ENCODE measurements at regions not wholly inside any gene's neighbourhood (a gene's known extent, or its start where the extent isn't known, plus 50 kb on each side); places are given as distances from the start of the nearest gene placed in this dataset.
"Not testable (repeated sequence)": the region's sequence is repeated elsewhere in the genome, so short reads cannot be mapped to it uniquely, and the experiment has no call there.

GRCh38 chr3:69647511-69648110, 91.7 kb upstream of the MITF start:
- DNase-seq (ENCODE audit: low read depth): no peak

- no peak for DNase-seq (ENCODE audit: low read depth)
Measured at GRCh38 chr3:69647081-69647480, 92.2 kb upstream of the MITF start.

- no peak for DNase-seq (ENCODE audit: low read depth)
Measured at GRCh38 chr3:69646287-69647067, 92.8 kb upstream of the MITF start.

- no peak for DNase-seq (ENCODE audit: low read depth)
Measured at GRCh38 chr3:69642606-69643005, 96.7 kb upstream of the MITF start.

GRCh38 chr3:69639851-69640250, 99.4 kb upstream of the MITF start:
- no peak for DNase-seq (ENCODE audit: low read depth)

GRCh38 chr3:69628951-69629350, 110.3 kb upstream of the MITF start:
- no peak for DNase-seq (ENCODE audit: low read depth)

- DNase-seq (ENCODE audit: low read depth): no peak
Measured at GRCh38 chr3:69613286-69613685, 126.0 kb upstream of the MITF start.

- DNase-seq (ENCODE audit: low read depth): no peak
Measured at GRCh38 chr3:69612791-69613190, 126.5 kb upstream of the MITF start.

GRCh38 chr3:69609566-69609965, 129.7 kb upstream of the MITF start:
- DNase-seq (ENCODE audit: low read depth): not testable (repeated sequence)

GRCh38 chr3:69607466-69608305, 131.6 kb upstream of the MITF start:
- DNase-seq (ENCODE audit: low read depth): no peak

GRCh38 chr3:69605867-69606266, 133.4 kb upstream of the MITF start:
- DNase-seq (ENCODE audit: low read depth): no peak

GRCh38 chr3:69604735-69605450, 134.4 kb upstream of the MITF start:
- no peak for DNase-seq (ENCODE audit: low read depth)

GRCh38 chr3:69602112-69602511, 137.2 kb upstream of the MITF start:
- DNase-seq (ENCODE audit: low read depth): no peak

GRCh38 chr3:69594286-69594685, 145.0 kb upstream of the MITF start:
- DNase-seq (ENCODE audit: low read depth): no peak

GRCh38 chr3:69591164-69591736, 148.0 kb upstream of the MITF start:
- DNase-seq (ENCODE audit: low read depth): no peak

GRCh38 chr3:69590111-69590510, 149.2 kb upstream of the MITF start:
- no peak for DNase-seq (ENCODE audit: low read depth)

GRCh38 chr3:69588170-69588569, 151.1 kb upstream of the MITF start:
- DNase-seq (ENCODE audit: low read depth): no peak

GRCh38 chr3:69585472-69585871, 153.8 kb upstream of the MITF start:
- no peak for DNase-seq (ENCODE audit: low read depth)

GRCh38 chr3:69582044-69582443, 157.2 kb upstream of the MITF start:
- no peak for DNase-seq (ENCODE audit: low read depth)

GRCh38 chr3:69579306-69580041, 159.8 kb upstream of the MITF start:
- no peak for DNase-seq (ENCODE audit: low read depth)

GRCh38 chr3:69569520-69569919, 169.7 kb upstream of the MITF start:
- DNase-seq (ENCODE audit: low read depth): no peak

Data from HS-5 (cell line).